OCI-M2 (cell line): ENCODE measurements at regions not wholly inside any gene's neighbourhood (a gene's known extent, or its start where the extent isn't known, plus 50 kb on each side); places are given as distances from the start of the nearest gene placed in this dataset.

Experiments used
- DNase-seq: peaks from one replicate; lab custom pipeline; 2025; ENCODE audit not compliant: unreplicated experiment; lab: John Stamatoyannopoulos, UW

- no peak for DNase-seq
Measured at GRCh38 chr14:97703006-97703760, 906.0 kb downstream of the VRK1 start.

- no peak for DNase-seq
Measured at GRCh38 chr14:97704316-97704885, 907.2 kb downstream of the VRK1 start.

- DNase-seq = no peak
Measured at GRCh38 chr14:97705107-97705506, 907.9 kb downstream of the VRK1 start.

- DNase-seq = no peak
Measured at GRCh38 chr14:97705976-97706375, 908.8 kb downstream of the VRK1 start.

DNA sequence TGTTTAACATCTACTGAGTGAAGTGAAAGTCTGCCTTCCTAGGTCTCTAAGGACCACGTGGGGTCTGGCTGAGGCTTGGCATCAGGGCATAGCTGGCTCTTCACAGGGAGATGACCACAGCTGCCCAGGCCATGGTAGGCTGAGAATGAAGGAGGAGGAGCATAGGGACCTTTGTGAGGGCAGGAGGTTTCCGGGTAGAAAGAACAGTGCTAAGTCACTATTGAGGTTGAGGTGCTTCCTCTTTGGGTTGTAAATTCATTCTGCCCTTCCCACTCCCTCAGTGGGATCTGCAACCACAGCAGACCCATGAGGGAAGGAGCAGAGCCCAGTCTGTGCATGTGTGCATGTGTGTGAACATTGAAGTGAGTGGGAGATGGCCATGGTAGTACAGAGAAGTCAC lies 909.6 kb downstream of the VRK1 start:
- DNase-seq = no peak

DNA sequence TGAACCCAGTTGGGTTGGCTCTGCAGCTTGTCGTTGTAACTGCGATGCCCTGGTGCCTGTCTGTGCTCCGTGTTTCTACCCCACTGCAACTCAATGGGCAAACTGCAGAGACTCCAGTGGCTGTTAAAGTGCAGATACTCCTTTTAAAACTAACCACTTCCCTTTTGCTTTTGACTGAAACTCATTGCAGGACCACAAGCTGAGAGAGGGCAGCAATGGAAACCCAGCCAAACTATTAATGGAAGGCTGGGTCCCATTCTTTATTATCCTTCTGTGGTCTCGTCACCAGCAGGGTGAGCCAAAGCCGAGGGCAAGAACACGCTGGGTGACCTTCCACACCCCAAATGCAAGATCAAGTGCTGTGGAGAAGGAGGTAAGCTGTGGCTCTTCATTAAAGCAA lies 910.4 kb downstream of the VRK1 start:
- no peak for DNase-seq

GRCh38 chr14:97709552-97709951 lies 912.4 kb downstream of the VRK1 start:
- DNase-seq = no peak

GRCh38 chr14:97710726-97711125 lies 913.5 kb downstream of the VRK1 start:
- DNase-seq = no peak

GRCh38 chr14:97712471-97712870 lies 915.3 kb downstream of the VRK1 start:
- DNase-seq = no peak

DNA sequence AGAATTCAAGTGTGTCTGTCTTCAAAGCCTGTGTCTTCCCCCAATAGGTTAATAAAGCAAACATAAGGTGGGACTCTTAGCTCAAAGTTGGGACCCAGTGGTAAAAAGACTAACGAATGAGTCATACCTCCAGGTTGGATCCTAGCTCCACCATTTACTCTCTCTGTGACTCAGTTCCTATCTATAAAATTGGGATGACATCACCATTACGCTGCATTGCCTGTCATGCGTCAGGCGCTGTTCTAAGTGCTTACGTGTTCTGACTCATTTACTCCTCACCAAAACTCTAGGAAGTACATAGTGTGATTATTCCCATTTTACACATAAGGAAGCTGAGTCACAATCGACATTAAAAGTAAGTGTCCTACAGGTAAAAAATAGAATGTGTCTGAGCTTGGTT lies 915.8 kb downstream of the VRK1 start:
- DNase-seq = no peak

DNA sequence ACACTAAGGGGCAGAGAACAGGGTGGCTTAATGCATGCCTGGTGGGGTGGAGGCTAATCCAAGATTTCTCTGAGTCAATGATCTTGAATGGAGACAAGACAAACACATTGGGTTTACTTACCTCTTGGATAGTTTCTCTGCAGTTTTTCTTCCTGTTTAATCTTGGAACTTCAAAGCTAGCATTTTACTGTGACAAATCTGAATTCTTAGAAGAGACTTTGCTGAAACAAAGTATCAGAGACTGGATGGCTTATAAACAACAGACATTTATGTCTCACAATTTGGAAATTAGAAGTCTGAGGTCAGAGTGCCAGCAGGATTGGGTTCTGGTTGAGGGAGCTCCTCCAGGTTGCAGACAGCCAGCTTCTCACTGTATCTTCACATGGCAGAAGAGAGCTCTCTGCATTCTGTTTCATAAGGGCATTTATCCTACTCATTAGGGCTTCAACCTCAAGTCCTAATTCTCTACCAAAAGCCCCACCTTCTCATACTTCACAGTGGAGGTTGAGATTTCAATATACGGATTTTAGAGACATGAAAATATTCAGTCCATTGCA lies 921.8 kb downstream of the VRK1 start:
- DNase-seq = no peak

GRCh38 chr14:97719931-97720330 lies 922.7 kb downstream of the VRK1 start:
- DNase-seq = no peak

GRCh38 chr14:97723351-97723750 lies 926.2 kb downstream of the VRK1 start:
- DNase-seq = no peak

GRCh38 chr14:97723819-97724218 lies 926.6 kb downstream of the VRK1 start:
- no peak for DNase-seq

DNA sequence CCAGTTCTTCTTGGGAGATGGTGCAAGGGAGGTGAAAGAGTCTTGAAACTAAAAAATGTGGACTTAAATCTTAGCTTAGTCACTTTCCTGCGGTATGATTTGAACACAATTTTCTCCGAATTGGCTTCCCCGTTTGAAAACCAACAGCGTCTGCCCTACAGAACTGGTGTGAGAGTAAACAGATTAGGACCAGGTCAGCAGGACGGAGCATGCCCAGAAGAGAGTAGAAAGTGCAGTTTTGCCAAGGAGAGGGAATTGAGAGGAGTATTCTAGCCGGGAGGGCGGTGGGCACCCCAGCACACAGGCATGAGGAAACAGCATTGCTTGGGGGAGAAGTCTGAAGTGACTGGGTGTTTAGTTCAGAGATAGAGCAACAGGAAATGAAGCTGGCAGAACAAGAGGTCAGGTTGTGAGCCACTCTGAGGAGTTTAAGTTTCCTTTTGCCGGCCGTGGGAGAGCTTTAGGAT lies 927.1 kb downstream of the VRK1 start:
- no peak for DNase-seq

DNA sequence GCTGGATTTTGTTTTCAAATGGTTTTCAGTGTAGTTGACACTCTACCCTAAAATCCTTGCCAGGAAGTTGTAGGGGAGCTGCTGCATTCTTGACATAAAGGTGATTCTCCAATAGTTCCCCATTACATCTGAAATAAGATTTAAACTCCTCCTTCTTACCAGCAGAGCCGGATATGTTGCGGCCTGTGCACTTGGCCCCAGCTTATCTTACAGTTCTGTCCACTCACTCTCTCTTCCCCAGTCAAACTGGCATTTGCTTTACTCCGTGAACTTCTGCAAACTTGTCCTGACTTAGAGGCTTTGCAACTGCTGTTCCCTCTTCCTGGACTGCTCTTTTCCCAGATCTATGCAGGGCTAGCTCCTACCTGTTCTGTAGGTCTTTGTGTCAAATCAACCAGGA lies 929.5 kb downstream of the VRK1 start:
- DNase-seq = no peak

DNA sequence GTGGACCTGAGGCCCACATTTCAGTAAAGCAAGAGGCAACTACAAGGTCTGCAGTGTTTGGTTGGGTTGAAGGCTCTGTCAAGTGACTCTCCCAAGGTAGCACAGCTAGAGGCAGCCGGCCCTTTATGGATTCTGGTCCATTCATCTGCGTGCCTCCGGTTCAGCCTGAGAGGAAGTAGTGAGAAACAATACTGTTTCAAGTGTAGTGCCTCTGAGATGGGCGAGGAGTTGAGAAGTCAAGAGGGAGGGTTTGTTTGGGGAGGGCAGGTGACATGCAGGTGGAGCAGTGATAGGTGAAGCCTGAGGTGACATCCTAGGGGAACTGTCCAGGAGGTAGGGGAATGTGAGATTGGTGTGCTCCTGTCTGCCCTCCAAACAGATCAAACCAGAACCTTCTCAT lies 933.5 kb downstream of the VRK1 start:
- DNase-seq = no peak

- no peak for DNase-seq
Measured at GRCh38 chr14:97731800-97732199, 934.6 kb downstream of the VRK1 start.

- DNase-seq = no peak
Measured at GRCh38 chr14:97747316-97747715, 950.1 kb downstream of the VRK1 start.

DNA sequence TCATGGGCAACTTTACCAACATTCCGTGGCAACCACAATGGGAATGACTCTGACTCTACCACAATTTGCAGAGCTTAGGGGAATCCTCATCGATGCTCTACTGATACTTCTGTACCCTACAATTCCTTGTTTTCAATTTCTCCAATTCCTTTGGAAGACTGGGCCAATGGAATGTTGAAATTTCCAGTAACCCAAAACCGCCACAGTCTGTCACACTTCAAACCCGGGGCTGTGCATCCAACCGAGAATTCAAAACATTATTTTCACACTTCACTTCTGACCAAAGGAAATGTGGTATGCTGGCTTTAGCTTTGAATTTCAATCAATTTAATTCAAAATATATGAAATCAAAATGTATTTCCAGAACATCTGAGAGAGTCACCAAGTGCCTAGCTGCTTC lies 951.4 kb downstream of the VRK1 start:
- DNase-seq = no peak

- DNase-seq = no peak
Measured at GRCh38 chr14:97757491-97757890, 960.3 kb downstream of the VRK1 start.

GRCh38 chr14:97760050-97760449 lies 962.9 kb downstream of the VRK1 start:
- no peak for DNase-seq

DNA sequence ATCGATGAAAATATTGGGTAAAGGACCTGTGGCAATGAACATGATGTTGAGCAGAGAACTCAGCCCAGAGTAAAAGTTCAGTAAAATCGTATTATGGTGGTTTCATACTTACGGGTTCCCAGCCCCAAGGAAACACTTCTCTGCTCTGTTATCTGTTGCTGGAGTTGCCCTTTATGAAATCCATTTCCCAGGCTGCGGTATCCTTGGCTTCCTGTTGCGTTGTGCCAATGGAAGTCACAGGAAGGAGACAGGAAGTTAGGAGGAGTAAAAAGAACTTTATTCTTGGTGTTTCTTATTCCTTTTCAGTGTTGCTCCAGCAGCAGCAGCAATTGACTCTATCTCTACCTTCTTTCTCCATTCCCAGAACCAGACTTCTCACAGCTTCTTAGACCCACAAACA lies 965.2 kb downstream of the VRK1 start:
- DNase-seq = no peak
